Activated gamma-delta T cell treated with Interleukin-2 at 50 U/mL for 16 hours (primary cell): ENCODE measurements at regions not wholly inside any gene's neighbourhood (a gene's known extent, or its start where the extent isn't known, plus 50 kb on each side); places are given as distances from the start of the nearest gene placed in this dataset.

Experiments
- DNase-seq: peaks from one replicate; pipeline ENCODE4 v3.0.0-alpha.2; 2020

- DNase-seq: no peak
Measured at GRCh38 chr13:21970918-21971317, 300.0 kb downstream of the FGF9 start.

GRCh38 chr13:21971662-21972621 is 301.1 kb downstream of the FGF9 start:
- DNase-seq: no peak

DNA sequence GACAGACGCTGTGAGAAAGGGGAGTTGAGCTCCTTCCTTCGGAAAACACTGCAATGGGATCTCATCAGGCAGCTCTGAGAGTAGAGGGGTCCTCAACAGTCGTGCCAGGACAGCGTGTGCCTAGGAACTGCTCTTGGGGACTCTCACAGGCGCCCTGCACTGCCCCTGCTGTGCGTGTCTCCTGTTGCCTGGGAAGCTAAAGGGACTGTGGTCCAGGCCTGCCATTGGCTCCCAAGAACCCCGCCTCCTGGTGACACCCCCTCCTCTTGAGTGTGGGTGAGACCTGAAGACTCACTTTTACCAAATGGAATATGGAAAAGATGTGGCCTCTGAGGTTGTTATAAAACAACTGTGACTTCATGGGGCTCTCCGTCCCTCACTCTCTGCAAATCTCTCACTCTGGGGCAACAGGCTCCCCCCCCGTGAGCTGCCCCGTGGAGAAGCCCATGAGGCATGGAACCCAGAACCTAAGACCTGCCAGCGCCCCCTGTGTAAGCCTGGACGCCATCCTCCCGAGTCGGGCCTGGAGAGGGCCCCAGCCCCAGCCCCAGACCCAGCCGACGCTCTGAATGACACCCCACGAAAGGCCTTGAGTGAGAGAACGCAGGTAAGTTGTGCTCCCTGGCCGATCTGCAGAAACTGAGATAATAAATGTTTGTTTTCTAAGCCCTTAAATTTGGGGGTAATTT is 302.7 kb downstream of the FGF9 start:
- DNase-seq: no peak

- DNase-seq: no peak
Measured at GRCh38 chr13:21974741-21975140, 303.9 kb downstream of the FGF9 start.

DNA sequence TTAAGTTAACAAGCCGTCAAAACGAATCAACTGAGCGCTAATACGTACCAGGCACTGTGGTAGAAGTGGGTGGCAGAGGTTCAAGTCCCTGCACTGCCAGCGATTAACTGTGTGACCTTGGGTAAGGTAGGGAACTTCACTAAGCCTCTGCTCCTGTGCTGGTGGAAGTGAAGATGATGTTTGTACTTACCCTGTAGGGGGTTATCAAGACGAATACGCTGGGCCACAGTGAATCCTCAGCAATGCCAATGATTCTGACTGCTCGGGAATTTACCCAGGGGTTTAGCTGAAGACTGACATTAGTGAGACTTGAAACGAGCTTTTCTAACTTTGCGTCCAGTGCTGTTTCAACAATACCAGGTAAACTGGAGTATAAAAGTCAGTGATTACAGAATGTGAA is 305.3 kb downstream of the FGF9 start:
- no peak for DNase-seq

DNA sequence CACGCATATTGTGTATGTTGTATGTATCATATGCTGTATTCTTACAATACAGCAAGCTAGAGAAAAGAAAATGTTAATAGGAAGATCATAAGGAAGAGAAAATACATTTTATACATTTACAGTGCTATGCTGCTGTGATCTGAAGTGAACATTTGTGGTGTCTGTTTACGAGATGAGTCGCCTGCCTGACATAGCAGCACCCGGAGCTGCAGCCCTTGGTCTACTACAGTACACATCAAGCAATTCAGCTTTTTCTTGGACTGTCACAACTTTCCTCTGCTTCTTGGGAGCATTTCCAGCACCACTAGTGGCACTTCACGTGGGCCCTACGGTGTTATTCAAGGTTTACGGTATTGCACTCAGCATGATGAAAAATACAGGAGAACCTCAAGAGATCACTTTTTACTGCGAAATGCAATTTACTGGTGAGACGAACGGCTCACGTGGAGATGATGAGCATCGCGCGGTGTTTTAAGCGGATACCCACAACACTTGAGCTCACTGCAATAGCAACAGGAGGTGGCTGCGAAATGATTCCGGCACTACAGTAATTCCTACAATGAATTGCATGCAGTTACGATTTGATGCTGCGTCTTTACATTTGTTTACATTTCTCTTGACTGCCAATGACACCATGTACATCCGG is 308.4 kb downstream of the FGF9 start:
- no peak for DNase-seq

GRCh38 chr13:21980049-21980448 is 309.2 kb downstream of the FGF9 start:
- no peak for DNase-seq

DNA sequence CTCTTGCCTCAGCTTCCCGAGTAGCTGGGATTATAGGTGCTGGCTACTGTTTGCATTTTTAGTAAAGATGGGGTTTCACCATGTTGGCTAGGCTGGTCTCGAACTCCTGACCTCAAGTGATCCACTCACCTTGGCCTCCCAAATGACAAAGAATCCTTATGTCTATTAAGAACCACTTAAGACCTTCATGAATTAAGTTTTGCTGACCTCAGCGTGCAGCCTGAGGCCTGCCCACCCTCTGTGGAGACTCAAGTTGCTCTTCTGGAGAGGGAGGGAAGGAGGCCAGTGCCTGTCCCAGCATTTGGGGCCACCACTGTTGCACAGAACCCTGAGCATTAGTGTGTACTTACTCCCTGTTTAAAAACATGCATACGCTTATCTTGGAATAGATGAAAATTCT is 313.3 kb downstream of the FGF9 start:
- no peak for DNase-seq

DNA sequence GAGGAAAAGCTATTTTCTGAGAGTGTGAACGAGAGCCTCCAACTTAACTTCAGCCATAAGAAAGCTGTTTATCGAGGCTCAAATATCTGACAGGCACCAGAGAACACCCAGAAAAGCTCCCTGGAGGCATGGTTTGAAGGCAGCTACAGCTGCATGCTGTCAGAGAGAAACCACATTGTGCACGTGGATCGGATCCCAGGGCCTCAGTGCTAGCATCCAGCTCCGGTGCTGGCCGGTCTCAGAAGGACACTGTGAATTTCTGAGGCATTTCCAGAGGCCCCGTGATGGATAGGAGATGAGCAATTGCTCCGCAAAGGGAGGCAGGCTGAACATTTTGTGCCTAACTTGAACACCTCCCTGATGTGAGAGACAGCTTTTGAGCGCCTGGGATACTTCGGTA is 315.7 kb downstream of the FGF9 start:
- DNase-seq: no peak

GRCh38 chr13:21987793-21988192 is 316.9 kb downstream of the FGF9 start:
- no peak for DNase-seq

- DNase-seq: no peak
Measured at GRCh38 chr13:21988624-21989023, 317.8 kb downstream of the FGF9 start.

GRCh38 chr13:21996049-21996448 is 325.2 kb downstream of the FGF9 start:
- no peak for DNase-seq

GRCh38 chr13:21997726-21998125 is 326.9 kb downstream of the FGF9 start:
- no peak for DNase-seq

GRCh38 chr13:21998279-21998990 is 327.6 kb downstream of the FGF9 start:
- DNase-seq: no peak

- DNase-seq: no peak
Measured at GRCh38 chr13:21999666-22000065, 328.8 kb downstream of the FGF9 start.

GRCh38 chr13:22000191-22000590 is 329.3 kb downstream of the FGF9 start:
- DNase-seq: no peak

DNA sequence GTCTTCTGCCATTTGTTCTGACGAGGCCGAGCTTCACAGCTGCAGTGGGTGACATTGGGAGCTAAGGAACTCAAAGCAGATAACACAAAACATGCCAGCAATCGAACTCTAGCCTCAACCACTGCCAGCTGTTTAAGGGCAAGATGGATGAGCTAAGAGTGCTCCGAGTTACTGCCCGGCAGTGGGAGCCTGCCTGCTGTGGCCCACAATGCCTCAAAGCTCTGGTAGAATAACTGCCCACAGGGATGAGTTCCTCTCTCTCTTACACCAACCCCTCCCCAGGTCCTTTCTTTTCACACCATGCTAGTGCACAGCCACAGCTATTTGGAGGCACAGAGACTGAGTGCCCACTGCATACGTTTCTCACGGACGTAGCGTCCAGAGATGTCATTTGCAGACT is 330.5 kb downstream of the FGF9 start:
- no peak for DNase-seq

- no peak for DNase-seq
Measured at GRCh38 chr13:22002893-22003292, 332.0 kb downstream of the FGF9 start.

DNA sequence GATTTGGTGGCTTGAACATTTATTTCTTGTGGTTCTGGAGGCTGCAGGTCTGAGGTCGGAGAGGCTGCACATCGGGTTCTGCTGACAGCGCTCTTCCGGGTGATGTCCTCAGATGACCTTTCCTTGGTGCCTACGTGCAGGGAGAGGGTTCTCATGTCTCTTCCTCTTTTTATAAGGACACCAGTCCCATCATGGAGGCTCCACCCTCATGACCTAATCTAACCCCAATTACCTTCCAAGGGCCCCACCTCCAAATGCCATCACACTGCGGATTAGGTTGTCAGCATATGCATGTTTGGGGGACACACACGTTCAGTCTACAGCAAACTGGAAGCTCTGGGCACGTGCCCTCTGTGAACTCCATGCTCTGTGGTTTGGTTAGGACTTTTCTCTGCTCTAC is 338.6 kb downstream of the FGF9 start:
- DNase-seq: no peak

- DNase-seq: no peak
Measured at GRCh38 chr13:22009937-22010336, 339.1 kb downstream of the FGF9 start.

DNA sequence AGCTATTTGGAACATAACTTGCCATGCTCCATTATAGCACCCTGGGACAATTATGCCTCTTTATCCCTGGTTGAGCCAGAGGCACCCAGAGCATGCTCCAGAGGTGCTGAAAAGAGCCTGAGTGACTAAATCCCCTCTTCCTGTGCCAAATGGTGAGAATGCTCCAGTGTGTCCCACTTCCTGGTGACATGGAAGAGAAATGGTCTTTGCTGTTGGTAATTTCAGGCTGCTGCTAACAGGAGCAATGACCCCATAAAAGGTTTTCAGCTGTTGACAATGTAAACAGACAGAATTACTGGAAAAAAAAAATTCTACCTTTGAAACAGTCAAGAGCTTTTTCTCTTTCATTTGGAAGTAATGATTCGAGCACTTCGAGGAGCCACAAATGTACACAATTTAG is 341.8 kb downstream of the FGF9 start:
- no peak for DNase-seq

DNA sequence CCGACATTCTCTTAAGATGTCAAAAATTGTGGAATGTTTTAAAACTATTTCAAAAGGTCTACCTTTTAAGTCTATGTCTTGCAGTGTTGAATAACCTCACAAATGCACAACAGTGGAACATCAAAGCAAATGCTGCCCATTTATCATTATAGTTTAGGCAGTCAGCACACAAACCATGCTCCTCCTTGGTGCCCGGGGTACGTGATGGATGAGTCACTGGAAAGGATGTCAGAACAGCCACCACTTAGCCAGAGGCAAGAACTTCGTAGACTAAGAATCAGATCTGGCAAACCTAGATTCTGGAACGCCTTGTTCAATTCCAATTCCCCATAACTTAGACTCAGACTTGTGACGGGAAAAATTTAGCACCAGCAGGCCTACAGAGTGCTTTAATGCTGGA is 343.6 kb downstream of the FGF9 start:
- DNase-seq: no peak

- DNase-seq: no peak
Measured at GRCh38 chr13:22017226-22017625, 346.4 kb downstream of the FGF9 start.
